Calu3 (cell line): ENCODE measurements at regions not wholly inside any gene's neighbourhood (a gene's known extent, or its start where the extent isn't known, plus 50 kb on each side); places are given as distances from the start of the nearest gene placed in this dataset.

Experiments used
- BruUV-seq: library from RNA; stranded (reverse); fragments of 400-500 nt; replicated peaks from 2 replicates; lab custom pipeline; 2021; lab: Mats Ljungman, UMichigan
- CTCF ChIA-PET: fragments of 300-600 bp; sonication (Branson Sonifier 250); formaldehyde crosslinking; loops from one replicate; lab custom pipeline; 2022; ENCODE audit warnings: antibody characterized with exemption; lab: Charles Lee
- DNase-seq: peaks from one replicate; pipeline ENCODE4 v3.0.0; 2022
- H3K27ac Mint-ChIP-seq: one replicate; pipeline ENCODE4 v1.8.0; 2022; ENCODE audit warnings: mixed read lengths; ENCODE audit not compliant: unreplicated experiment
- H3K27me3 Mint-ChIP-seq: one replicate; pipeline ENCODE4 v1.8.0; 2022; ENCODE audit warnings: mixed read lengths; ENCODE audit not compliant: unreplicated experiment
- H3K36me3 Mint-ChIP-seq: one replicate; pipeline ENCODE4 v1.8.0; 2022; ENCODE audit warnings: mild to moderate bottlenecking, moderate library complexity, mixed read lengths; ENCODE audit not compliant: insufficient read depth, unreplicated experiment
- H3K4me1 Mint-ChIP-seq: one replicate; pipeline ENCODE4 v1.8.0; 2022; ENCODE audit warnings: mild to moderate bottlenecking, low read depth, mixed read lengths; ENCODE audit not compliant: unreplicated experiment
- H3K4me3 Mint-ChIP-seq: one replicate; pipeline ENCODE4 v1.8.0; 2022; ENCODE audit warnings: mild to moderate bottlenecking, low read depth, moderate library complexity, mixed read lengths; ENCODE audit not compliant: unreplicated experiment
- H3K9me3 Mint-ChIP-seq: one replicate; pipeline ENCODE4 v1.8.0; 2022; ENCODE audit warnings: low read depth, mixed read lengths; ENCODE audit not compliant: unreplicated experiment
- CTCF ChIP-seq: fragments of 200-600 bp; IDR thresholded peaks from one replicate; pipeline ENCODE4 v1.8.0; 2022; ENCODE audit warnings: antibody characterized with exemption; ENCODE audit not compliant: unreplicated experiment
- intact Hi-C: fragments of 100-400 bp; cut with micrococcal nuclease; formaldehyde crosslinking; loops from one replicate; pipeline ENCODE4 v1.10.0; 2022; ENCODE audit not compliant: unreplicated experiment

DNA sequence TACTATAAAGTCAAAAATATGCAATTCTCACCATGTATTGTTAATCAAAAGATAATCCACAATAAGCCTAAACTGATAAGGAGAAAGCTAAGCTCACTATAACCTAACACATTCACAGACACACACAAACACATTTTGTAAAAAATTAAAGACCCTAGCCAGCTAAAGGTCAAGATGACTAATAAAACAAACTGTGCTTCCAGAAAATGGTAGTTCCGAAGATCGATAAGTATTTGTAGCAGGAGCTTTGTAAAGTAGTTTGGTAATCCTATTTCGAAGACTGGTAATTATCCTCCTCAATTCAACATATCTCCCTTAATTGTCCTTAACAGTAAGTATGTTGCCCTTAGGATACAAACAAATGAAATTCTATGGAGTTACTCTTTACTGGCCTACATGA is 62.9 kb upstream of the CHMP2B start:
- H3K36me3 Mint-ChIP-seq = no peaks in the 10 kb centered on the region
- no peak for DNase-seq
- intact Hi-C loops = no loop called here
- H3K27ac Mint-ChIP-seq = no peak overlapping the region
- TF ChIP-seq CTCF = no peak
- CTCF ChIA-PET = no interaction called here
- H3K27me3 Mint-ChIP-seq = no peaks in the 10 kb centered on the region
- no peaks in the 10 kb centered on the region for H3K4me1 Mint-ChIP-seq
- H3K4me3 Mint-ChIP-seq = no peak overlapping the region
- no peaks in the 10 kb centered on the region for H3K9me3 Mint-ChIP-seq
- no TSS peak for BruUV-seq

DNA sequence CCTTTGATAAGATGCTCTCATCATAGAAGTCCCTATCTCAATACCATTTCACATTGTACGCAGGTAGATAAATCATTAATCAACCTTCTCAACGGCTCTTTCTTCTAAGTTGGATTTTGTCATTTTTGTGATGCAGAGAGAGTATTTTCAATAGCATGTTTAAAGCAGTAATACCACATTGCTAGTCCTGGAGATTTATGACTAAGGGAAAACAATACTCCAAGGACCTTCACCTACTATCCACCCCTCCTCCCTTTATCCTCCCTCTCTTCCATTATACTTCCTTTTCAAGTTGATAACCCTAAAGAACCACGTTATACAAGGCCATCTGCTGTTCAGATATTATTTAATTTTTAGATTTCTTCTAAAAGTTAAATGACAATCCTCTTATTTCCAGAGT is 65.3 kb upstream of the CHMP2B start:
- Mint-ChIP-seq H3K27ac (no peak overlapping the region), H3K4me1 (no peaks in the 10 kb centered on the region), H3K27me3 (no peaks in the 10 kb centered on the region), H3K36me3 (no peaks in the 10 kb centered on the region), H3K4me3 (no peak overlapping the region), H3K9me3 (no peaks in the 10 kb centered on the region)
- DNase-seq = no peak
- intact Hi-C loops = no loop called here
- CTCF ChIA-PET = no interaction called here
- BruUV-seq = no TSS peak
- TF ChIP-seq CTCF = no peak

- no TSS peak for BruUV-seq
- no peak for TF ChIP-seq CTCF
- CTCF ChIA-PET = no interaction called here
- no peak overlapping the region for H3K27ac Mint-ChIP-seq
- H3K9me3 Mint-ChIP-seq = no peaks in the 10 kb centered on the region
- H3K4me3 Mint-ChIP-seq = no peak overlapping the region
- DNase-seq = no peak
- H3K36me3 Mint-ChIP-seq = no peaks in the 10 kb centered on the region
- intact Hi-C loops = no loop called here
- H3K27me3 Mint-ChIP-seq = no peaks in the 10 kb centered on the region
- H3K4me1 Mint-ChIP-seq = no peaks in the 10 kb centered on the region
Measured at GRCh38 chr3:87161417-87161816, 65.7 kb upstream of the CHMP2B start.

- intact Hi-C loops = no loop called here
- no peak for TF ChIP-seq CTCF
- no TSS peak for BruUV-seq
- no peak overlapping the region for H3K27ac Mint-ChIP-seq
- no peak overlapping the region for H3K4me3 Mint-ChIP-seq
- H3K9me3 Mint-ChIP-seq = no peaks in the 10 kb centered on the region
- DNase-seq = no peak
- H3K36me3 Mint-ChIP-seq = no peaks in the 10 kb centered on the region
- H3K27me3 Mint-ChIP-seq = no peaks in the 10 kb centered on the region
- no peaks in the 10 kb centered on the region for H3K4me1 Mint-ChIP-seq
- CTCF ChIA-PET = no interaction called here
Measured at GRCh38 chr3:87161013-87161412, 66.1 kb upstream of the CHMP2B start.
